OCI-LY7 (cell line): ENCODE measurements at regions not wholly inside any gene's neighbourhood (a gene's known extent, or its start where the extent isn't known, plus 50 kb on each side); places are given as distances from the start of the nearest gene placed in this dataset.

Experiments used
- BruUV-seq: library from RNA; stranded (reverse); fragments of 400-500 nt; replicated peaks from 2 replicates; lab custom pipeline; 2021; lab: Mats Ljungman, UMichigan
- CTCF ChIA-PET: fragments of 300-600 bp; sonication (Branson Sonifier 250); formaldehyde crosslinking; loops from one replicate; lab custom pipeline; 2022; ENCODE audit warnings: antibody characterized with exemption; ENCODE audit not compliant: unreplicated experiment; lab: Charles Lee
- POLR2A ChIA-PET: fragments of 300-600 bp; sonication (Branson Sonifier 250); formaldehyde crosslinking; loops from one replicate; lab custom pipeline; 2022; ENCODE audit warnings: antibody characterized with exemption; lab: Charles Lee
- DNase-seq: peaks from one replicate; pipeline ENCODE4 v3.0.0-alpha.2; 2015; ENCODE audit warnings: low spot score
- H2AFZ ChIP-seq: fragments of 200-600 bp; sonication (generic), shearing (Covaris generic); 2 replicates; pipeline ENCODE4 v1.6.1; 2014; ENCODE audit warnings: mild to moderate bottlenecking, antibody characterized with exemption, low read length, moderate library complexity
- H3K27ac ChIP-seq: fragments of 200-600 bp; sonication (generic); 2 replicates; pipeline ENCODE4 v1.5.1; 2014; ENCODE audit warnings: mixed run types, low read depth, mild to moderate bottlenecking, moderate library complexity, low read length, inconsistent platforms; ENCODE audit not compliant: poor library complexity, severe bottlenecking
- H3K36me3 ChIP-seq: fragments of 200-600 bp; sonication (generic); 2 replicates; pipeline ENCODE4 v1.6.1; 2014; ENCODE audit warnings: mild to moderate bottlenecking, antibody characterized with exemption, low read length, moderate library complexity, mixed read lengths; ENCODE audit not compliant: insufficient read depth
- H3K4me1 ChIP-seq: fragments of 200-600 bp; sonication (generic); 2 replicates; pipeline ENCODE4 v1.5.1; 2014; ENCODE audit warnings: mild to moderate bottlenecking, low read length; ENCODE audit not compliant: insufficient read depth, poor library complexity, severe bottlenecking
- H3K4me2 ChIP-seq: fragments of 200-600 bp; sonication (generic); 2 replicates; pipeline ENCODE4 v1.6.1; 2014; ENCODE audit warnings: mild to moderate bottlenecking, low read length
- H3K4me3 ChIP-seq: fragments of 200-600 bp; sonication (generic); 2 replicates; pipeline ENCODE4 v1.5.1; 2014; ENCODE audit warnings: mild to moderate bottlenecking, low read depth, low read length; ENCODE audit not compliant: poor library complexity, severe bottlenecking
- H3K79me2 ChIP-seq: fragments of 200-600 bp; sonication (generic); 2 replicates; pipeline ENCODE4 v1.6.1; 2016; ENCODE audit warnings: low read depth, mild to moderate bottlenecking, low read length, moderate library complexity, mixed read lengths; ENCODE audit not compliant: insufficient read depth
- H3K9me2 ChIP-seq: fragments of 200-600 bp; sonication (generic); 2 replicates; pipeline ENCODE4 v1.6.1; 2016; ENCODE audit warnings: mild to moderate bottlenecking, low read length, mixed read lengths; ENCODE audit not compliant: insufficient read depth
- H3K9me3 ChIP-seq: fragments of 200-600 bp; sonication (generic); 2 replicates; pipeline ENCODE4 v1.6.1; 2014; ENCODE audit warnings: mild to moderate bottlenecking, mixed run types, low read length, mixed read lengths
- H4K20me1 ChIP-seq: fragments of 200-600 bp; sonication (generic); 2 replicates; pipeline ENCODE4 v1.6.1; 2014; ENCODE audit warnings: mild to moderate bottlenecking, antibody characterized with exemption, low read length, moderate library complexity, mixed read lengths; ENCODE audit not compliant: insufficient read depth
- CTCF ChIP-seq: fragments of 200-600 bp; sonication (generic); conservative IDR thresholded peaks from 2 replicates; pipeline ENCODE4 v1.5.1; 2014; ENCODE audit warnings: mild to moderate bottlenecking, antibody characterized with exemption, low read length, moderate library complexity, mixed read lengths
- EZH2phosphoT487 ChIP-seq: fragments of 200-600 bp; sonication (generic); IDR thresholded peaks from 2 replicates; pipeline ENCODE4 v1.6.1; 2018; ENCODE audit warnings: low read depth, borderline replicate concordance, mild to moderate bottlenecking, mixed run types, antibody characterized with exemption, low read length, moderate library complexity, mixed read lengths
- intact Hi-C: fragments of 100-400 bp; cut with micrococcal nuclease; formaldehyde crosslinking; loops from one replicate; pipeline ENCODE4 v1.10.0; 2022; ENCODE audit not compliant: unreplicated experiment

GRCh38 chr12:47556261-47557030 lies 149.4 kb downstream of the RPAP3 start:
- Histone ChIP-seq H3K9me2 (no peaks in the 10 kb centered on the region), H3K4me1 (no peaks in the 10 kb centered on the region), H2AFZ (no peak overlapping the region), H3K79me2 (no peaks in the 10 kb centered on the region), H3K36me3 (no peaks in the 10 kb centered on the region), H4K20me1 (no peaks in the 10 kb centered on the region), H3K27ac (no peak overlapping the region), H3K9me3 (0 out of 2 replicates have a peak, but pooled peaks cover 8% of the 10 kb centered on the region), H3K4me2 (no peak overlapping the region), H3K4me3 (no peak overlapping the region)
- ChIA-PET CTCF (no interaction called here), POLR2A (no interaction called here)
- no peak for TF ChIP-seq CTCF
- TF ChIP-seq EZH2phosphoT487: no peak
- no peak for DNase-seq
- intact Hi-C loops: no loop called here
- no TSS peak for BruUV-seq

GRCh38 chr12:47554046-47554653 lies 151.7 kb downstream of the RPAP3 start:
- Histone ChIP-seq H3K9me3 (0 out of 2 replicates have a peak, but pooled peaks cover 8% of the 10 kb centered on the region), H3K4me3 (no peak overlapping the region), H3K27ac (no peak overlapping the region), H3K4me1 (no peaks in the 10 kb centered on the region), H2AFZ (no peak overlapping the region), H3K36me3 (no peaks in the 10 kb centered on the region), H4K20me1 (no peaks in the 10 kb centered on the region), H3K4me2 (no peak overlapping the region), H3K79me2 (no peaks in the 10 kb centered on the region), H3K9me2 (no peaks in the 10 kb centered on the region)
- ChIA-PET CTCF (no interaction called here), POLR2A (interaction anchor here (1.1 to 1.3 kb wide), 2 partner anchors 10 to 92 kb away, joined by 3 to 4 read pairs; no protein-coding TSS in a partner anchor)
- BruUV-seq: no TSS peak
- no peak for DNase-seq
- TF ChIP-seq EZH2phosphoT487 (no peak), CTCF (no peak)
- intact Hi-C loops: no loop called here

GRCh38 chr12:47553266-47553665 lies 152.6 kb downstream of the RPAP3 start:
- Histone ChIP-seq H3K9me3 (0 out of 2 replicates have a peak, but pooled peaks cover 8% of the 10 kb centered on the region), H3K27ac (no peak overlapping the region), H3K4me2 (no peak overlapping the region), H3K79me2 (no peaks in the 10 kb centered on the region), H3K4me1 (no peaks in the 10 kb centered on the region), H3K9me2 (no peaks in the 10 kb centered on the region), H3K4me3 (no peak overlapping the region), H4K20me1 (no peaks in the 10 kb centered on the region), H3K36me3 (no peaks in the 10 kb centered on the region), H2AFZ (no peak overlapping the region)
- CTCF ChIA-PET: no interaction called here
- POLR2A ChIA-PET: interaction anchor here (1.1 kb wide), 1 partner anchor 11 kb away, joined by 3 read pairs; no protein-coding TSS in a partner anchor
- no TSS peak for BruUV-seq
- TF ChIP-seq EZH2phosphoT487 (no peak), CTCF (no peak)
- DNase-seq: no peak
- intact Hi-C loops: no loop called here
